ENCODE measurements at regions not wholly inside any gene's neighbourhood (a gene's known extent, or its start where the extent isn't known, plus 50 kb on each side); places are given as distances from the start of the nearest gene placed in this dataset.

- H4K20me1 ChIP-seq (ENCODE audit: insufficient read depth, low read length), result no peaks in the 10 kb centered on the region; the same call in 1 of the 2 replicates
- no peak overlapping the region for H3K23ac ChIP-seq (ENCODE audit: low read depth, low read length)
- H3K36me3 ChIP-seq (ENCODE audit: control insufficient read depth, insufficient read depth, low read length), result no peaks in the 10 kb centered on the region
- no peak overlapping the region for H4K8ac ChIP-seq (ENCODE audit: low read depth in 2 of 2, low read length in 2 of 2)
- dilution Hi-C loops (cut with HindIII; ENCODE audit: low sequenced_read_pairs, unreplicated experiment), result no loop called here
- no peak overlapping the region for H3K56ac ChIP-seq (ENCODE audit: extremely low read depth, insufficient read depth, low read length)
- POLR2A ChIA-PET (ENCODE audit: unreplicated experiment), result no interaction called here
- WGBS, 2 experiments (ENCODE audit: extremely low coverage in 2 of 2, insufficient read length in 1 of 2), result 17% methylated on average over 1 of the region's 7 CpGs; no CpG with 5 or more reads in 1 of the 2 experiments
- no peaks in the 10 kb centered on the region for H3K79me1 ChIP-seq (ENCODE audit: low read depth in 1 of 2, low read length in 2 of 2)
- no peak for TF ChIP-seq SMC3 (IDR thresholded peaks at IDR 0.05; ENCODE audit: low read depth, low read length)
- TF ChIP-seq, protein P1, sequence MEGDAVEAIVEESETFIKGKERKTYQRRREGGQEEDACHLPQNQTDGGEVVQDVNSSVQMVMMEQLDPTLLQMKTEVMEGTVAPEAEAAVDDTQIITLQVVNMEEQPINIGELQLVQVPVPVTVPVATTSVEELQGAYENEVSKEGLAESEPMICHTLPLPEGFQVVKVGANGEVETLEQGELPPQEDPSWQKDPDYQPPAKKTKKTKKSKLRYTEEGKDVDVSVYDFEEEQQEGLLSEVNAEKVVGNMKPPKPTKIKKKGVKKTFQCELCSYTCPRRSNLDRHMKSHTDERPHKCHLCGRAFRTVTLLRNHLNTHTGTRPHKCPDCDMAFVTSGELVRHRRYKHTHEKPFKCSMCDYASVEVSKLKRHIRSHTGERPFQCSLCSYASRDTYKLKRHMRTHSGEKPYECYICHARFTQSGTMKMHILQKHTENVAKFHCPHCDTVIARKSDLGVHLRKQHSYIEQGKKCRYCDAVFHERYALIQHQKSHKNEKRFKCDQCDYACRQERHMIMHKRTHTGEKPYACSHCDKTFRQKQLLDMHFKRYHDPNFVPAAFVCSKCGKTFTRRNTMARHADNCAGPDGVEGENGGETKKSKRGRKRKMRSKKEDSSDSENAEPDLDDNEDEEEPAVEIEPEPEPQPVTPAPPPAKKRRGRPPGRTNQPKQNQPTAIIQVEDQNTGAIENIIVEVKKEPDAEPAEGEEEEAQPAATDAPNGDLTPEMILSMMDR (conservative IDR thresholded peaks at IDR 0.05; ENCODE audit: low read depth, low read length), result 0 out of 2 replicates have a peak, but pooled peaks have one; percentile 3
- H2AK5ac ChIP-seq (ENCODE audit: low read depth, low read length), result no peak overlapping the region
- H3K27me3 ChIP-seq (ENCODE audit: control insufficient read depth, insufficient read depth, low read length), result peaks cover 24% of the 10 kb centered on the region
- H3K14ac ChIP-seq (replicated peaks; ENCODE audit: low read depth, low read length), result no peak overlapping the region
- no peak overlapping the region for H2BK120ac ChIP-seq (ENCODE audit: low read depth, low read length)
- no peaks in the 10 kb centered on the region for H3K9me3 ChIP-seq (ENCODE audit: control insufficient read depth, insufficient read depth, low read length)
- no peak overlapping the region for H3K4ac ChIP-seq (ENCODE audit: low read depth, low read length)
- H2AFZ ChIP-seq (replicated peaks; ENCODE audit: low read length, poor library complexity), result peak overlapping the region; percentile 10
- no peak for DNase-seq
- H3K4me2 ChIP-seq (ENCODE audit: low read depth, low read length), result no peak overlapping the region
- no peaks in the 10 kb centered on the region for H3K9me1 ChIP-seq (ENCODE audit: insufficient read depth, low read length)
- H3K18ac ChIP-seq (ENCODE audit: low read depth, low read length), result no peak overlapping the region
- no peak overlapping the region for H2AK9ac ChIP-seq (replicated peaks; ENCODE audit: low read depth, low read length, poor library complexity)
- H4K91ac ChIP-seq (ENCODE audit: insufficient read depth, low read depth, low read length), result no peak overlapping the region
- H3K9ac ChIP-seq (ENCODE audit: low read depth, low read length), result no peak overlapping the region
- no peak overlapping the region for H2BK15ac ChIP-seq (ENCODE audit: low read depth, low read length)
- H4K5ac ChIP-seq (ENCODE audit: low read depth, low read length), result no peak overlapping the region
- no peak overlapping the region for H3K4me3 ChIP-seq (ENCODE audit: insufficient read depth, low read depth, low read length)
- no peak for ATAC-seq (ENCODE audit: low read depth)
- in situ Hi-C loops (cut with MboI; ENCODE audit: low sequenced_read_pairs), result no loop called here
- intact Hi-C loops (cut with micrococcal nuclease), result no loop called here
- no peak overlapping the region for H2BK5ac ChIP-seq (ENCODE audit: low read depth, low read length, poor library complexity, severe bottlenecking)
- CTCF ChIA-PET, result interaction anchor here (0.5 kb wide), 1 partner anchor 209 kb away, joined by 3 read pairs; no protein-coding TSS in a partner anchor
- no peaks in the 10 kb centered on the region for H3K4me1 ChIP-seq (ENCODE audit: control insufficient read depth, insufficient read depth, low read length)
- no peak overlapping the region for H3K27ac ChIP-seq (ENCODE audit: insufficient read depth, low read length)
- no TSS peak for BruUV-seq (replicated peaks)
- no peak overlapping the region for H2BK20ac ChIP-seq (ENCODE audit: low read depth, low read length)
Measured at GRCh38 chr3:13200946-13201345, 127.7 kb upstream of the IQSEC1 start.
